CD14-positive monocyte (primary cell): ENCODE measurements at regions not wholly inside any gene's neighbourhood (a gene's known extent, or its start where the extent isn't known, plus 50 kb on each side); places are given as distances from the start of the nearest gene placed in this dataset.

ENCODE experiments used
- DNase-seq, 3 donors: peaks; one replicate each; pipeline ENCODE4 v3.0.0-alpha.2; 2011 to 2022
- H2AFZ ChIP-seq: 2 replicates; pipeline ENCODE4 v1.6.0; 2012; ENCODE audit warnings: mild to moderate bottlenecking, low read depth, low read length, inconsistent platforms; ENCODE audit not compliant: insufficient read depth, poor library complexity, severe bottlenecking
- H3K27ac ChIP-seq, 2 donors: 1 replicate in 1 of 2; 2 replicates in 1 of 2; pipeline ENCODE4 v1.5.1; 2012 to 2013; ENCODE audit warnings: low read length in 2 of 2, control low read depth in 1 of 2, inconsistent platforms in 1 of 2, low read depth in 1 of 2, mild to moderate bottlenecking in 1 of 2
- H3K27me3 ChIP-seq, 2 donors: one replicate each; pipeline versions ENCODE4 v1.6.0 to v1.6.1; 2011 to 2013; ENCODE audit warnings: low read length in 2 of 2; ENCODE audit not compliant: control insufficient read depth in 2 of 2, insufficient read depth in 2 of 2
- H3K36me3 ChIP-seq, 2 donors: replicated peaks in 1 of 2; 1 replicate in 1 of 2; 2 replicates in 1 of 2; pipeline versions ENCODE4 v1.5.1 to v1.6.1; 2012 to 2013; ENCODE audit warnings: low read length in 2 of 2, control low read depth in 1 of 2, inconsistent platforms in 1 of 2, mild to moderate bottlenecking in 1 of 2; ENCODE audit not compliant: insufficient read depth in 2 of 2, control insufficient read depth in 1 of 2
- H3K4me1 ChIP-seq, 2 donors: 1 replicate in 1 of 2; 2 replicates in 1 of 2; pipeline versions ENCODE4 v1.5.1 to v1.6.1; 2012 to 2013; ENCODE audit warnings: low read length in 2 of 2, control low read depth in 1 of 2, inconsistent platforms in 1 of 2, mild to moderate bottlenecking in 1 of 2, moderate library complexity in 1 of 2; ENCODE audit not compliant: insufficient read depth in 2 of 2, control insufficient read depth in 1 of 2
- H3K4me2 ChIP-seq: replicated peaks from 2 replicates; pipeline ENCODE3; 2012; ENCODE audit warnings: low read length, moderate library complexity, mild to moderate bottlenecking; ENCODE audit not compliant: poor library complexity, severe bottlenecking; ENCODE audit errors: extremely low read depth
- H3K4me3 ChIP-seq, 3 experiments: fragments of 200-600 bp in 1 of 3; sonication (generic) in 1 of 3; replicated peaks in 1 of 3; 1 replicate in 2 of 3; 2 replicates in 1 of 3; pipeline ENCODE4 v1.5.1; 2011 to 2013; ENCODE audit warnings: low read length in 3 of 3, mild to moderate bottlenecking in 3 of 3, control low read depth in 2 of 3, low read depth in 2 of 3, inconsistent platforms in 1 of 3, moderate library complexity in 1 of 3
- H3K79me2 ChIP-seq: 2 replicates; pipeline ENCODE4 v1.6.0; 2012; ENCODE audit warnings: mild to moderate bottlenecking, control low read depth, inconsistent platforms, low read length, moderate library complexity; ENCODE audit not compliant: insufficient read depth
- H3K9ac ChIP-seq: 2 replicates; pipeline ENCODE4 v1.6.0; 2017; ENCODE audit warnings: low read length, mild to moderate bottlenecking; ENCODE audit not compliant: insufficient read depth, poor library complexity, severe bottlenecking
- H3K9me3 ChIP-seq, 2 donors: replicated peaks in 1 of 2; 1 replicate in 1 of 2; 2 replicates in 1 of 2; pipeline versions ENCODE4 v1.5.1 to v1.6.1; 2012 to 2013; ENCODE audit warnings: low read length in 2 of 2, control low read depth in 1 of 2; ENCODE audit not compliant: control insufficient read depth in 1 of 2, insufficient read depth in 1 of 2
- H4K20me1 ChIP-seq: 2 replicates; pipeline ENCODE4 v1.6.0; 2012; ENCODE audit warnings: mild to moderate bottlenecking, low read length, control low read depth, moderate library complexity; ENCODE audit not compliant: insufficient read depth
- H3K27ac Mint-ChIP-seq, 7 donors: one replicate each; pipeline ENCODE4 v1.8.0; 2020; ENCODE audit warnings: mild to moderate bottlenecking in 7 of 7, mixed read lengths in 7 of 7, moderate library complexity in 6 of 7, inconsistent platforms in 2 of 7
- H3K27me3 Mint-ChIP-seq, 3 donors: one replicate each; pipeline ENCODE4 v1.8.0; 2021 to 2022; ENCODE audit warnings: low read depth in 3 of 3, mild to moderate bottlenecking in 3 of 3, mixed read lengths in 3 of 3, moderate library complexity in 3 of 3, inconsistent platforms in 1 of 3
- H3K36me3 Mint-ChIP-seq, 2 donors: one replicate each; pipeline ENCODE4 v1.8.0; 2020; ENCODE audit warnings: mixed read lengths in 2 of 2, inconsistent platforms in 1 of 2, mild to moderate bottlenecking in 1 of 2
- H3K4me1 Mint-ChIP-seq: one replicate; pipeline ENCODE4 v1.8.0; 2020; ENCODE audit warnings: mild to moderate bottlenecking, mixed read lengths
- H3K4me3 Mint-ChIP-seq, 2 donors: one replicate each; pipeline ENCODE4 v1.8.0; 2020; ENCODE audit warnings: mild to moderate bottlenecking in 2 of 2, mixed read lengths in 2 of 2, moderate library complexity in 1 of 2
- H3K9me3 Mint-ChIP-seq, 7 donors: one replicate each; pipeline ENCODE4 v1.8.0; 2020 to 2022; ENCODE audit warnings: mixed read lengths in 7 of 7, mild to moderate bottlenecking in 6 of 7, moderate library complexity in 6 of 7, inconsistent platforms in 2 of 7
- WGBS: methylation state at CpG from one replicate; pipeline ENCODE4 v1.1.5; 2013; ENCODE audit warnings: missing lambda C conversion rate; ENCODE audit not compliant: insufficient coverage; 5-methylcytosine and 5-hydroxymethylcytosine counted together
- intact Hi-C, 2 donors: fragments of 100-400 bp; cut with micrococcal nuclease; formaldehyde crosslinking; loops; one replicate each; pipeline versions ENCODE4 v1.15.0 to v1.15.1; 2023
- TF ChIP-seq, protein P1 (sequence below): fragments of 200-600 bp; IDR thresholded peaks from one replicate; pipeline ENCODE4 v1.8.0; 2022; ENCODE audit warnings: antibody characterized with exemption, mild to moderate bottlenecking

DNA sequence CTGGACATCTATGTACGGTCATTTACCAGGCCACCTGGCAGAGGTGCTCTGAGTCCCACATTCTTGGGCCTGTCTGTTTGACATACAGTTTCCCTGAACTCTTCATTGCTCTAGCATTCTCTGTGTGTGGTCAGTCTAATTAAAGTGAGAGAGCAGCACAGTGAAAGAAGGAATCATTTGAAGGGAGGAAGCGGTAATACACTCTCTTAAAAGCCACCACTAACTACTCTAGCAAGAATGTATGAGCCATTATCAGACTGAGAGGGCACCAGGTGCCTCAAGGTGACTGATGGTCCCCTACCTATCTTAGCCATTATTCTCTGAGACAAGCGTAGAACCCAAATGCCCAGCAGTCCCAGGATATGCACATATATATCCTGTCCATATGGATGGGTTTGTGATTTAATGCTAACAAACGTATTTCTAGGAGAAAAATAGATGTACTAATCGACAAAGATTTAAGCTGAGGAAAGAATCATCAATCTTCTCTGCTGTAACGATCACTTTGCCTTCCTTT is 527.2 kb downstream of the PRELID2 start:
- no peaks in the 10 kb centered on the region for H3K4me1 Mint-ChIP-seq
- Histone ChIP-seq H3K4me1 (no peaks in the 10 kb centered on the region), H3K27ac (no peak overlapping the region), H3K27me3 (no peaks in the 10 kb centered on the region), H3K4me3 (no peak overlapping the region), H3K9ac (no peak overlapping the region), H3K9me3 (peaks cover 4 to 14% of the 10 kb centered on the region in 2 donors), H4K20me1 (no peaks in the 10 kb centered on the region), H2AFZ (no peak overlapping the region), H3K4me2 (no peak overlapping the region), H3K36me3 (no peaks in the 10 kb centered on the region), H3K79me2 (no peaks in the 10 kb centered on the region)
- H3K4me3 Mint-ChIP-seq = no peak overlapping the region
- no peak for DNase-seq
- no peak overlapping the region for H3K27ac Mint-ChIP-seq
- intact Hi-C loops = no loop called here
- WGBS = 86% methylated on average over 1 of the region's 6 CpGs
- no peaks in the 10 kb centered on the region for H3K36me3 Mint-ChIP-seq
- peaks cover 0 to 8% (median 4%) of the 10 kb centered on the region in 7 donors for H3K9me3 Mint-ChIP-seq
- TF ChIP-seq, protein P1, sequence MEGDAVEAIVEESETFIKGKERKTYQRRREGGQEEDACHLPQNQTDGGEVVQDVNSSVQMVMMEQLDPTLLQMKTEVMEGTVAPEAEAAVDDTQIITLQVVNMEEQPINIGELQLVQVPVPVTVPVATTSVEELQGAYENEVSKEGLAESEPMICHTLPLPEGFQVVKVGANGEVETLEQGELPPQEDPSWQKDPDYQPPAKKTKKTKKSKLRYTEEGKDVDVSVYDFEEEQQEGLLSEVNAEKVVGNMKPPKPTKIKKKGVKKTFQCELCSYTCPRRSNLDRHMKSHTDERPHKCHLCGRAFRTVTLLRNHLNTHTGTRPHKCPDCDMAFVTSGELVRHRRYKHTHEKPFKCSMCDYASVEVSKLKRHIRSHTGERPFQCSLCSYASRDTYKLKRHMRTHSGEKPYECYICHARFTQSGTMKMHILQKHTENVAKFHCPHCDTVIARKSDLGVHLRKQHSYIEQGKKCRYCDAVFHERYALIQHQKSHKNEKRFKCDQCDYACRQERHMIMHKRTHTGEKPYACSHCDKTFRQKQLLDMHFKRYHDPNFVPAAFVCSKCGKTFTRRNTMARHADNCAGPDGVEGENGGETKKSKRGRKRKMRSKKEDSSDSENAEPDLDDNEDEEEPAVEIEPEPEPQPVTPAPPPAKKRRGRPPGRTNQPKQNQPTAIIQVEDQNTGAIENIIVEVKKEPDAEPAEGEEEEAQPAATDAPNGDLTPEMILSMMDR = no peak
- no peaks in the 10 kb centered on the region for H3K27me3 Mint-ChIP-seq

DNA sequence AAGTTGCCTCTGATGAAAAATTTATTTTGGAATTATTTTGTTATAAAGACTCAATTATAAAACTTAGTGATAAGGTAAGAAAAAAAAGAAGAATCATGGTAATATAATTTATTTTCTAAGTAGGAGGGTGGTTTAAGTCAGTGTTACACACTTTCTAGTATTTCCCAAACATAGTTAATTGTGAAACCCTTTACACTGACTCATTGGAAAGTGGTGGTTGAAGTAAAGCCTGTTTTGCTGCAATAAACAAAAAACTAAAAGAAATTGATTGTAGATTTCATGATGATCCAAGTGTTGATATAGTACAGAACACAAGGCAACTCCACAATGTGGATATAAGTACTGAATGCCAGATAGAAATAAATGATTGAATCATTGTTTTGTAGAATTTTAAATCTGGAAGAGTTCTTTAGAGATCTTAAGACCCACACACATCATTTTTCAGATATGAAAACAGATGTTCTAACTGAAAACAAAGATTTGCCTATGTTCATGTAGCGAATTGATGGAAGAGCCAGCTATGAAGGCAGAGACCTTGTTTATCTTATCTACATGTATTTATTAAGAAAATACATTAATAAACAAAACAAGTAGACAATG is 539.8 kb downstream of the PRELID2 start:
- Mint-ChIP-seq H3K27me3 (no peaks in the 10 kb centered on the region), H3K36me3 (no peaks in the 10 kb centered on the region), H3K4me3 (no peak overlapping the region), H3K9me3 (peaks cover 0 to 6% (median 0%) of the 10 kb centered on the region in 7 donors), H3K27ac (no peak overlapping the region), H3K4me1 (no peaks in the 10 kb centered on the region)
- intact Hi-C loops = no loop called here
- Histone ChIP-seq H3K36me3 (no peaks in the 10 kb centered on the region), H4K20me1 (no peaks in the 10 kb centered on the region), H3K27me3 (no peaks in the 10 kb centered on the region), H3K9me3 (no peaks in the 10 kb centered on the region), H3K4me3 (no peak overlapping the region), H3K9ac (no peak overlapping the region), H3K79me2 (no peaks in the 10 kb centered on the region), H3K4me2 (no peak overlapping the region), H3K4me1 (no peaks in the 10 kb centered on the region), H2AFZ (no peak overlapping the region), H3K27ac (no peak overlapping the region)
- TF ChIP-seq, protein P1 = no peak
- WGBS = no CpG with 5 or more reads among the region's 1 CpG
- DNase-seq = no peak
